AG04450 (cell line): ENCODE measurements at regions not wholly inside any gene's neighbourhood (a gene's known extent, or its start where the extent isn't known, plus 50 kb on each side); places are given as distances from the start of the nearest gene placed in this dataset.
"Not testable (repeated sequence)": the region's sequence is repeated elsewhere in the genome, so short reads cannot be mapped to it uniquely, and the experiment has no call there.

ENCODE experiments used
- CTCF ChIA-PET: fragments of 300-600, 350-600 bp; formaldehyde crosslinking; extraction: SDS; loops from one replicate; lab custom pipeline; 2022; ENCODE audit warnings: antibody characterized with exemption, inconsistent platforms; lab: Charles Lee
- POLR2A ChIA-PET: fragments of 350-600 bp; formaldehyde crosslinking; extraction: SDS; loops from one replicate; lab custom pipeline; 2021; ENCODE audit warnings: antibody characterized with exemption, inconsistent platforms; lab: Yijun Ruan, JAX
- DNase-seq: peaks from one replicate; pipeline ENCODE4 v3.0.0-alpha.2; 2011; ENCODE audit warnings: low read depth, low spot score
- H3K27ac ChIP-seq: one replicate; pipeline ENCODE4 v1.5.1; 2012; ENCODE audit warnings: low read depth, low read length, control low read depth
- H3K27me3 ChIP-seq: one replicate; pipeline ENCODE4 v1.6.0; 2012; ENCODE audit warnings: low read length; ENCODE audit not compliant: control insufficient read depth, insufficient read depth
- H3K4me3 ChIP-seq: 2 replicates; pipeline ENCODE4 v1.5.1; 2011; ENCODE audit warnings: mild to moderate bottlenecking, low read depth, low read length, control low read depth
- H3K9me3 ChIP-seq: 2 replicates; pipeline ENCODE4 v1.5.1; 2012; ENCODE audit warnings: low read length; ENCODE audit not compliant: control insufficient read depth, insufficient read depth
- TF ChIP-seq, protein P1 (sequence below): IDR thresholded peaks from 2 replicates; pipeline ENCODE4 v1.5.1; 2011; ENCODE audit warnings: low read depth, low read length, control low read depth, inconsistent platforms

DNA sequence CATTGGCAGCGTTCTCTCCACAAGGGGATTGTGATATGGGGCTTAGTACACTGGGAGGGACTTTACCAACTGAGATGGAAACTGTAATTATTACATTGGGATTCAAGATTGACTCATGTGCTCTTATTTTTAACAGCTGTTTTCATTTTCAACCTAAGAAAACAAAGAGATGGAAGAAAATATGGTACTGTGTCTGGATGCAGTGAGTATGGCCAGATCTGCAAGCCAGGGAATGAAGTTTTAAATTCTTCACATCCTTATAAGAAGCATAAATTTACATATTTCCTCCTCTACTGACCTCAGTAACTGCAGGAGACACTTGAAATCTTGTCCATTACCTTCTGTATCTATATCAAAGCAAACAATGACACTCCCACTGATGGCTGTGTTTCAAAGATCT, 81.5 kb upstream of the EDEM3 start:
- ChIA-PET POLR2A (no interaction called here), CTCF (interaction anchor here (0.6 to 1.8 kb wide), 3 partner anchors 31 to 564 kb away, joined by 4 to 10 read pairs (median 4); no protein-coding TSS in a partner anchor)
- H3K9me3 ChIP-seq = no peaks in the 10 kb centered on the region
- H3K4me3 ChIP-seq = no peak overlapping the region
- no peak for DNase-seq
- TF ChIP-seq, protein P1, sequence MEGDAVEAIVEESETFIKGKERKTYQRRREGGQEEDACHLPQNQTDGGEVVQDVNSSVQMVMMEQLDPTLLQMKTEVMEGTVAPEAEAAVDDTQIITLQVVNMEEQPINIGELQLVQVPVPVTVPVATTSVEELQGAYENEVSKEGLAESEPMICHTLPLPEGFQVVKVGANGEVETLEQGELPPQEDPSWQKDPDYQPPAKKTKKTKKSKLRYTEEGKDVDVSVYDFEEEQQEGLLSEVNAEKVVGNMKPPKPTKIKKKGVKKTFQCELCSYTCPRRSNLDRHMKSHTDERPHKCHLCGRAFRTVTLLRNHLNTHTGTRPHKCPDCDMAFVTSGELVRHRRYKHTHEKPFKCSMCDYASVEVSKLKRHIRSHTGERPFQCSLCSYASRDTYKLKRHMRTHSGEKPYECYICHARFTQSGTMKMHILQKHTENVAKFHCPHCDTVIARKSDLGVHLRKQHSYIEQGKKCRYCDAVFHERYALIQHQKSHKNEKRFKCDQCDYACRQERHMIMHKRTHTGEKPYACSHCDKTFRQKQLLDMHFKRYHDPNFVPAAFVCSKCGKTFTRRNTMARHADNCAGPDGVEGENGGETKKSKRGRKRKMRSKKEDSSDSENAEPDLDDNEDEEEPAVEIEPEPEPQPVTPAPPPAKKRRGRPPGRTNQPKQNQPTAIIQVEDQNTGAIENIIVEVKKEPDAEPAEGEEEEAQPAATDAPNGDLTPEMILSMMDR = no peak
- no peaks in the 10 kb centered on the region for H3K27me3 ChIP-seq
- no peak overlapping the region for H3K27ac ChIP-seq

DNA sequence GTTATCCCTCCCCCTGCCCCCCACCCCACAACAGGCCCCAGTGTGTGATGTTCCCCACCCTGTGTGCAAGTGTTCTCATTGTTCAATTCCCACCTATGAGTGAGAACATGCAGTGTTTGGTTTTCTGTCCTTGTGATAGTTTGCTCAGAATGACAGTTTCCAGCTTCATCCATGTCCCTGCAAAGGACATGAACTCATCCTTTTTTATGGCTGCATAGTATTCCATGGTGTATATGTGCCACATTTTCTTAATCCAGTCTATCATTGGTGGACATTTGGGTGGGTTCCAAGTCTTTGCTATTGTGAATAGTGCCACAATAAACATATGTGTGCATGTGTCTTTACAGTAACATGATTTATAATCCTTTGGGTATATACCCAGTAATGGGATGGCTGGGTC, 79.3 kb upstream of the EDEM3 start:
- DNase-seq, H3K9me3 ChIP-seq, H3K27ac ChIP-seq, POLR2A ChIA-PET, H3K4me3 ChIP-seq, H3K27me3 ChIP-seq: not testable (repeated sequence)
- CTCF ChIA-PET = interaction anchor here (0.9 kb wide), 1 partner anchor 28 kb away, joined by 3 read pairs; no protein-coding TSS in a partner anchor

DNA sequence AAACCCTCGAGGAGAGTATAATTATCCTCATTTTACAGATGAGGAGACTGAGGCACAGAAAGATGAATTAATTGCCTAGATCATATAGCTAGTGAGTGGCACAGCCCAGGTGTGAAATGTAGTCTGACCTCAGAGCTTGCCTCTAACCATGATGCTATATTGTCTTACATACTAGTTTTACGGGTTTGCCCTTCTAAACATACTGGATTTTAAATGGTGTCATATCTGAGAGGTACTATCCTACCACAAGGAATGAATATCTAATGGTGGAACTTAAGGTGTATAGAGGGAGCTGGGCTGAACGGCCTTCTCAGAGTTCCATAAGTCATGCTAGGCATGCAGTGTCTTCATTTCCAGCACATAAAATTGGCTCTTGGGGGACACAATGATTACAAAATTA, 77.9 kb upstream of the EDEM3 start:
- Histone ChIP-seq H3K27me3 (no peaks in the 10 kb centered on the region), H3K9me3 (no peaks in the 10 kb centered on the region), H3K4me3 (no peak overlapping the region), H3K27ac (no peak overlapping the region)
- ChIA-PET CTCF (no interaction called here), POLR2A (no interaction called here)
- DNase-seq = no peak
- TF ChIP-seq, protein P1 = no peak

DNA sequence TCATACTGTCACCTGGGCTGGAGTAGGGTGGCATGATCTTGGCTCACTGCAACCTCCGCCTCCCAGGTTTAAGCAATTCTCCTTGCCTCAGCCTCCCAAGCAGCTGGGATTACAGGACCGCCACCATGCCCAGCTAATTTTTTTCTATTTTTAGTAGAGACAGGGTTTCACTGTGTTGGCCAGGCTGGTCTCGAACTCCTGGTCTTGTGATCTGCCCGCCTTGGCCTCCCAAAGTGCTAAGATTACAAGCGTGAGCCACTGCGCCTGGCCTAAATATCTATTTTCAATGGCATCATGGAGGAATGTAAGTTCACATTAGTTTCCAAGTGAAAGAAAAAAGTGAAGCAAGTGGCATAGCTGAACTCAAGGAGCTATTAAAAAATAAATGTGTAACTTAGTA, 74.8 kb upstream of the EDEM3 start:
- DNase-seq, H3K27ac ChIP-seq, H3K4me3 ChIP-seq, H3K27me3 ChIP-seq, H3K9me3 ChIP-seq: not testable (repeated sequence)
- ChIA-PET CTCF (interaction anchor here (2.0 to 3.2 kb wide), 2 partner anchors 24 to 340 kb away, joined by 7 to 15 read pairs; no protein-coding TSS in a partner anchor), POLR2A (interaction anchor here (0.6 kb wide), 1 partner anchor 142 kb away, joined by 6 read pairs; no protein-coding TSS in a partner anchor)

DNA sequence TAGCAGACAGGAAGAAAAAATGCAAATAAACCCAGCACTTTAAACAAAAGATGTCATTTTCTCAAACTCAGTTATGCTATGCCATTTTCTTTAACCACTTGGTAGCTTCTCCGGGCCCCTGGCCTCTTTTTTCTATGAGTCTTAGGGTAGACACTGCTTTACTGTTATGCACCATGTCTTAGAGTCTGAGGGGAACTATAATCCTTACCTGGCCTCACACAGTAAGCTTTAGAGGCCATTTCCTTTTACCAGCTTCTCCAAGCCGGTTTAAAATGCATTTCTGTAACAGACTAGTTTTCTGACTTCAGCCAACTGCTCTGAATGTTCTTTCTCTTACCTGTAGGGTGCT, 73.7 kb upstream of the EDEM3 start:
- Histone ChIP-seq H3K27me3 (no peaks in the 10 kb centered on the region), H3K27ac (no peak overlapping the region), H3K9me3 (no peaks in the 10 kb centered on the region), H3K4me3 (no peak overlapping the region)
- CTCF ChIA-PET = interaction anchor here (0.6 to 3.2 kb wide), 6 partner anchors 14 to 1935 kb away, joined by 3 to 15 read pairs (median 4); no protein-coding TSS in a partner anchor
- POLR2A ChIA-PET = interaction anchor here (0.6 to 0.9 kb wide), 3 partner anchors 67 to 131 kb away, joined by 3 to 6 read pairs (median 3); no protein-coding TSS in a partner anchor
- no peak for DNase-seq
- TF ChIP-seq, protein P1 = no peak

DNA sequence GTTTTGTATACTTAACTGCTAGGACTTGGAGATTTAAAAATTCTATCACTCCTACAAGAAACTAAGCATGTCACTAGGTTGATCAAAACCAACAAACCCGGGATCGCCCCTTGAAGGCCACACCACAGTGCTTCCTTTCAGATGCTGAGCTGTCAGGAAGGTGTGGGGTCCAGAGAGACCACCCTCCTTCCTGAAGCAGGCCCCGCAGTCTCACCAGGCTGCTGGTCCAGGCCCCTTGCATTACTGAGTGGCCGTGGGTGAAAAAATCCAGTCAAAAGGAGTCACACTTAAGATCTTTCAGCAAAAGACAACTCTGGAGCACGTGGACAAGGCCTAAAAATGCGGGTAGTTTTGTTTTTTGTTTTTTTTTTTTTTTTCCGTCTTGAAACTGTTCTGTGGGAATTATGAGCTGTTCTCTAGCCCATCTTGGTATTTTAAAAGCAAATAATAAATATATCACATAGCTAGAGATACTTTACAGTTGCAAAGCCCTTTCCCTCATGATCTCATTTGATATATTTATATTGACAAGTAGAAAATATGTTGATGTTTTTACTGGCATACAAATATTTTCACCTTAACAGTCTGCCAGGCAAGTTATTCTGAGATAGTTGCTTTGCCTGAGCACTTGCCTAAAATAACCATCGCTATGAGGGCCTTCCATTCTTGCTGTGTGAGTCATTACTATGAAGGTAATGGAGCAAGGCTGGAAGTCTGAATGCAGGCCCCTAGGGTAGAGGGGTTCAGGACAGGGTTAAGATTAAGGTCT, 73.1 kb upstream of the EDEM3 start:
- H3K27ac ChIP-seq = peak overlapping the region; percentile 65

More for the DNA sequence above, 73.1 kb upstream of the EDEM3 start:
- peak; percentile 32 for DNase-seq
- Histone ChIP-seq H3K4me3 (no peak overlapping the region), H3K9me3 (no peaks in the 10 kb centered on the region), H3K27me3 (no peaks in the 10 kb centered on the region)
- TF ChIP-seq, protein P1 = no peak
- ChIA-PET POLR2A (interaction anchor here (0.6 to 0.9 kb wide), 3 partner anchors 67 to 131 kb away, joined by 3 to 6 read pairs (median 3); no protein-coding TSS in a partner anchor), CTCF (interaction anchor here (0.6 to 3.2 kb wide), 6 partner anchors 15 to 1934 kb away, joined by 3 to 15 read pairs (median 4); no protein-coding TSS in a partner anchor)
